DND-41 (cell line): ENCODE measurements at regions not wholly inside any gene's neighbourhood (a gene's known extent, or its start where the extent isn't known, plus 50 kb on each side); places are given as distances from the start of the nearest gene placed in this dataset.
A peak's percentile ranks its signal among the peaks of the same experiment; 100 is the strongest.
"Not testable (repeated sequence)": the region's sequence is repeated elsewhere in the genome, so short reads cannot be mapped to it uniquely, and the experiment has no call there.

Experiments
- ATAC-seq: fragments of 200-7000 bp; cut with Tn5 transposase; 3 replicates; pipeline ENCODE4 v1.9.1; 2021; ENCODE audit warnings: low read depth; ENCODE audit not compliant: insufficient read depth
- DNase-seq: peaks from one replicate; pipeline ENCODE4 v3.0.0-alpha.2; 2020
- H2AFZ ChIP-seq: 2 replicates; pipeline ENCODE4 v1.6.0; 2012; ENCODE audit warnings: low read depth, low read length
- H3K27ac ChIP-seq: 2 replicates; pipeline ENCODE4 v1.5.1; 2012; ENCODE audit warnings: low read length, inconsistent platforms
- H3K27me3 ChIP-seq: fragments of 200-600 bp; sonication (generic); 2 replicates; pipeline ENCODE4 v1.6.0; 2012; ENCODE audit warnings: low read length, mild to moderate bottlenecking, inconsistent platforms; ENCODE audit not compliant: insufficient read depth, poor library complexity
- H3K36me3 ChIP-seq: 2 replicates; pipeline ENCODE4 v1.5.1; 2012; ENCODE audit warnings: low read length, inconsistent platforms; ENCODE audit not compliant: insufficient read depth
- H3K4me1 ChIP-seq: 2 replicates; pipeline ENCODE4 v1.5.1; 2012; ENCODE audit warnings: mild to moderate bottlenecking, low read length; ENCODE audit not compliant: insufficient read depth
- H3K4me2 ChIP-seq: 2 replicates; pipeline ENCODE4 v1.6.0; 2012; ENCODE audit warnings: mild to moderate bottlenecking, moderate library complexity, low read length, inconsistent platforms; ENCODE audit not compliant: insufficient read depth
- H3K4me3 ChIP-seq, 2 experiments: fragments of 200-600 bp in 1 of 2; shearing (Covaris generic) in 1 of 2; 2 replicates each; pipeline ENCODE4 v1.5.1; 2012 to 2016; ENCODE audit warnings: inconsistent platforms in 2 of 2, low read length in 2 of 2, mild to moderate bottlenecking in 2 of 2, low read depth in 1 of 2, moderate library complexity in 1 of 2
- H3K79me2 ChIP-seq: 2 replicates; pipeline ENCODE4 v1.6.0; 2012; ENCODE audit warnings: low read length, inconsistent platforms; ENCODE audit not compliant: insufficient read depth
- H3K9ac ChIP-seq: 2 replicates; pipeline ENCODE4 v1.6.0; 2012; ENCODE audit warnings: low read depth, mild to moderate bottlenecking, inconsistent platforms, low read length, moderate library complexity
- H3K9me3 ChIP-seq: 2 replicates; pipeline ENCODE4 v1.5.1; 2012; ENCODE audit warnings: low read length, moderate library complexity, mild to moderate bottlenecking, inconsistent platforms; ENCODE audit not compliant: insufficient read depth, severe bottlenecking
- H4K20me1 ChIP-seq: 2 replicates; pipeline ENCODE4 v1.6.0; 2012; ENCODE audit warnings: low read length; ENCODE audit not compliant: insufficient read depth
- CTCF ChIP-seq: IDR thresholded peaks from 2 replicates; pipeline ENCODE4 v1.5.1; 2012; ENCODE audit warnings: borderline replicate concordance, low read length, moderate library complexity, mild to moderate bottlenecking; ENCODE audit not compliant: poor library complexity, severe bottlenecking; ENCODE audit errors: extremely low read depth
- EZH2 ChIP-seq: IDR thresholded peaks from 3 replicates; pipeline ENCODE4 v1.6.1; 2012; ENCODE audit warnings: borderline replicate concordance, low read depth, mild to moderate bottlenecking, moderate library complexity, low read length, inconsistent platforms; ENCODE audit not compliant: severe bottlenecking

- H3K79me2 ChIP-seq, H2AFZ ChIP-seq, ATAC-seq, H3K9me3 ChIP-seq, H4K20me1 ChIP-seq, H3K4me3 ChIP-seq, H3K36me3 ChIP-seq, H3K4me1 ChIP-seq, DNase-seq, H3K27ac ChIP-seq, H3K27me3 ChIP-seq, H3K9ac ChIP-seq, H3K4me2 ChIP-seq: not testable (repeated sequence)
Measured at GRCh38 chr15:84135931-84136456, 99.6 kb upstream of the GOLGA6L4 start.

GRCh38 chr15:84142888-84143337 is 92.7 kb upstream of the GOLGA6L4 start:
- Histone ChIP-seq H3K4me3 (no peak overlapping the region), H3K4me2 (no peak overlapping the region), H4K20me1 (no peaks in the 10 kb centered on the region), H3K4me1 (no peaks in the 10 kb centered on the region; the same call in 1 of the 2 replicates), H3K36me3 (no peaks in the 10 kb centered on the region), H2AFZ (no peak overlapping the region), H3K27ac (no peak overlapping the region), H3K9ac (no peak overlapping the region), H3K79me2 (no peaks in the 10 kb centered on the region), H3K27me3 (peaks cover 3% of the 10 kb centered on the region), H3K9me3 (no peaks in the 10 kb centered on the region)
- ATAC-seq (peak; percentile 96), DNase-seq (peak; percentile 60)
- TF ChIP-seq CTCF (peak; percentile 80), EZH2 (no peak)

DNA sequence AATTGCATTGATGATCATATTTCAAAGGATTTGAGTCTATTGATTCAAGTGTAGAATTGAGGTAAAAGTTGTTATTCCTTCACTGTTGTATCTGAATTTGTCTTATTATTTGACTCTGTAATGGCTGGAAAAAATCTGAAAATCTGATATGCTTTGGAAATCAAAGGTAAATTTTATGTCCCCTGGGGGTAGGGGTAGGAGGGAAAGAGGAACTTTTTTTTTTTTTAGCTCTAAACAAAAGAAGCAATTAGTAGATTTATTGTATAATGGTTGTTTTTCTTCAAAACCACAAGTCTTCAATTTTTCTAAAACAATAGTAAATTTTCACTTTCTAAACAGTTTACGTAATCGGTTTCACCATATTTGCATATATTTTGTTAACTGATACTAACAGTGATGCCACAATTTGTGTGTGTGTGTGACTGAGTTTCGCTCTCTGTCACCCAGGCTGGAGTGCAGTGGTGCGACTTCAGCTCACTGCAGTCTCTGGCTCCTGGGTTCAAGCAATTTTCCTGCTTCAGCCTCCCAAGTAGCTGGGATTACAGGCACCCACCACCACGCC is 91.7 kb upstream of the GOLGA6L4 start:
- Histone ChIP-seq H3K36me3 (no peaks in the 10 kb centered on the region), H4K20me1 (no peaks in the 10 kb centered on the region), H3K27me3 (peaks cover 3% of the 10 kb centered on the region), H3K4me3 (no peak overlapping the region), H3K27ac (no peak overlapping the region), H3K4me2 (no peak overlapping the region), H2AFZ (no peak overlapping the region), H3K9me3 (no peaks in the 10 kb centered on the region), H3K79me2 (no peaks in the 10 kb centered on the region), H3K9ac (no peak overlapping the region), H3K4me1 (no peaks in the 10 kb centered on the region; the same call in 1 of the 2 replicates)
- TF ChIP-seq CTCF (no peak), EZH2 (no peak)
- ATAC-seq = no peak
- DNase-seq = no peak

- DNase-seq, H3K79me2 ChIP-seq, ATAC-seq, H3K36me3 ChIP-seq, H3K9ac ChIP-seq, H3K4me3 ChIP-seq, H3K27me3 ChIP-seq, H3K27ac ChIP-seq, H3K9me3 ChIP-seq, H2AFZ ChIP-seq, H4K20me1 ChIP-seq, H3K4me2 ChIP-seq, H3K4me1 ChIP-seq: not testable (repeated sequence)
Measured at GRCh38 chr15:84144946-84145345, 90.6 kb upstream of the GOLGA6L4 start.

GRCh38 chr15:84146299-84146698 is 89.3 kb upstream of the GOLGA6L4 start:
- H3K9me3 ChIP-seq, H3K4me3 ChIP-seq, H3K4me2 ChIP-seq, H3K36me3 ChIP-seq, H4K20me1 ChIP-seq, H2AFZ ChIP-seq, ATAC-seq, H3K9ac ChIP-seq, H3K27me3 ChIP-seq, H3K4me1 ChIP-seq, H3K27ac ChIP-seq, H3K79me2 ChIP-seq, DNase-seq: not testable (repeated sequence)

DNA sequence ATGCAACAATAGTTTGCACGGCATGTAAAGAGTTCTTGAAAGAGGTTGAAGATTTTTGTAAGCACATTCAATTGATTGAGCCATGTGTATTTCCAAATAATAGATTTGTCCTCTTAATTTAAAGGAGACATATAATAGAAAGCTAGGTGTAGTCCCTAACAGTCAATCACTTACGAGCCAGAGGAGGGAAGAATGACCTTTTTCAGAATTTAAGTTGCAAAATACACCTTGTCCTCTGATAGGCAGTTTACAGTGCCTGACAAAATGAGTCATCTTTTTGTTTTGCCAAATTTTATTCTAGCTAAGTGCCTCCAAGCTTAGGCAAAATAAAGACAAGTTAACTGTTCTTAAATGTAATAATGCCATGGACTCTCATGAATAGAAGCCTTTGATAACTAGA is 88.3 kb upstream of the GOLGA6L4 start:
- H3K9ac ChIP-seq, H3K27ac ChIP-seq, H3K27me3 ChIP-seq, H3K79me2 ChIP-seq, H4K20me1 ChIP-seq, H3K4me3 ChIP-seq, H2AFZ ChIP-seq, H3K9me3 ChIP-seq, ATAC-seq, DNase-seq, H3K4me1 ChIP-seq, H3K4me2 ChIP-seq, H3K36me3 ChIP-seq: not testable (repeated sequence)
